ENCODE measurements at regions not wholly inside any gene's neighbourhood (a gene's known extent, or its start where the extent isn't known, plus 50 kb on each side); places are given as distances from the start of the nearest gene placed in this dataset.
"Not testable (repeated sequence)": the region's sequence is repeated elsewhere in the genome, so short reads cannot be mapped to it uniquely, and the experiment has no call there.

DNA sequence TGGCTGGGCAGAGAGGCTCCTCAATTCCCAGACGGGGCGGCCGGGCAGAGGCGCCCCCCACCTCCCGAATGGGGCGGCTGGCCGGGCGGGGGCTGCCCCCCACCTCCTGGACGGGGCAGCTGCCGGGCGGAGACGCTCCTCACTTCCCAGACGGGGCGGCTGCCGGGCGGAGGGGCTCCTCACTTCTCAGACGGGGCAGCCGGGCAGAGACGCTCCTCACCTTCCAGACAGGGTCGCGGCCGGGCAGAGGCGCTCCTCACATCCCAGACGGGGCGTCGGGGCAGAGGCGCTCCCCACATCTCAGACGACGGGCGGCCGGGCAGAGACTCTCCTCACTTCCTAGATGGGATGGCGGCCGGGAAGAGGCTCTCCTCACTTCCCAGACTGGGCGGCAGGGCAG is 214.1 kb downstream of the SOX2 start:
- FAIRE-seq = not testable (repeated sequence)

DNA sequence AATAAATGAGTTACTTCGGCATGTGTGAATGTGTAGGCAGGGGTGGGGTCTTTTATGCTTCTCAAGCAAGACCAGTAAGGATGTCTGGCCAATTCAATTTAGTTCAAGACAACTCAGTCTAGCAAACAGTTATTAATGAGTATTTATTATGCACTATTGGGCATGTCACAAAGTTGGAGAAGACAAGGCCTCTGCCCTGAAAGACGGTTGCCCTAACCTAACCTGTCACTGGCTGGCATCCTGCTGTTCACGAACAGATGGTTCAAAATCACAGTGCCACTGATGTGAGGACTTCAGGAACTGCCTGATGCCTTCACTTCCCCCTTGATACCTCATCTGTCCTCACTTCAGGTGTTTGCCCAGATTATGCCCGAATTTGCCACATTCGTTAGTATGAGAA is 217.8 kb downstream of the SOX2 start:
- no peak for FAIRE-seq

DNA sequence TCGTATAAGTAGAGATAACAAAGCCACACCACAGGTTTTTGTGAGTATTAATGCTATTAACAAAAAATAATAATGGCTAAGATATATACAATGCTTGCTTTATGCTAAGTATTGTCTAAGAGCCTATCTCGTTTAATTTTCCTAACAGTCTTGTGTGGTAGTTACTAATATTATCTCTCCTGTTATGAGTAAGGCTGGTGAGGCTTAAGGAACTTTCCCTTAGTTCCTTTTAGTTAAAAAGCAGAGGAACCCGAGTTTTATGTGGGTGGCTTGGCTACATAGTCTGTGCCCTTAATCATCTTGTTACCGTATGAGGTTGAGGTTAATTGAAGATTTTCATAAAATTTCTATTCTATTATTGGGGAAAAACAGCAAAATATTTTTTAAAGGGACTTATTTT is 218.4 kb downstream of the SOX2 start:
- no peak for FAIRE-seq

DNA sequence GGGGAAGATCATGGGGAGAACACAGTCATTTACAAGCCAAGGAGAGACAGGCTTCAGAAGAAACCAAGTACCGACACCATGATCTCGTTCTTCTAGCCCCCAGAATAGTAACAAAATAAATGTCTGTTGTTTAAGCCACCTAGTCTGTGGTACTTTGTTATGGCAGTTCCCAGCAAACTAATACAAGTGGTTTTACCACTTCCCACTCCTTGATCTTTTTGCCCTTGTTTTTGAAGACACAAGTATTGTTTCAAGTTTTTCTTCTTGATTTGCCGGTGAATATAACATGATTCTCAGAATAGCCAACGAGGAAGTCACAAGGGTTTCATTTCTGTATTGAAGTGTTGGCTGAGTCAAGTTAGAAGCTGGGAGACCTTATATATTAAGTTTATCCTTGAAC is 220.3 kb downstream of the SOX2 start:
- FAIRE-seq = no peak

GRCh38 chr3:181933052-181933618 is 221.4 kb downstream of the SOX2 start:
- no peak for FAIRE-seq

- no peak for FAIRE-seq
Measured at GRCh38 chr3:181935915-181936314, 224.2 kb downstream of the SOX2 start.

- no peak for FAIRE-seq
Measured at GRCh38 chr3:181936774-181937173, 225.0 kb downstream of the SOX2 start.

DNA sequence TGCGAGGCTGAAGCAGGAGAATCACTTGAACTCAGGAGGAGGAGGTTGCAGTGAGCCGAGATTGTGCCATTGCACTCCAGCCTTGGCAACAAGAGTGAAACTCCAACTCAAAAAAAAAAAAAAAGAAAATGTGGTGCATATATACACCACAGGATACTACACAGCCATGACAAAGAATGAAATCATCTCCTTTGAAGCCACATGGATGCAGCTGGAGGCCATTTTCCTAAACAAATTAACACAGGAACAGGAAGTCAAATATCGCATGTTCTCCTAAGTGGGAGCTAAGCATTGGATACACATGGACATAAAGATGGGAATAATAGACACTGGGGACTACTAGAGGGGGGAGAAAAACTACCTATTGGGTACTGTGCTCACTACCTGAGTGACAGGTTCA is 226.9 kb downstream of the SOX2 start:
- not testable (repeated sequence) for FAIRE-seq

DNA sequence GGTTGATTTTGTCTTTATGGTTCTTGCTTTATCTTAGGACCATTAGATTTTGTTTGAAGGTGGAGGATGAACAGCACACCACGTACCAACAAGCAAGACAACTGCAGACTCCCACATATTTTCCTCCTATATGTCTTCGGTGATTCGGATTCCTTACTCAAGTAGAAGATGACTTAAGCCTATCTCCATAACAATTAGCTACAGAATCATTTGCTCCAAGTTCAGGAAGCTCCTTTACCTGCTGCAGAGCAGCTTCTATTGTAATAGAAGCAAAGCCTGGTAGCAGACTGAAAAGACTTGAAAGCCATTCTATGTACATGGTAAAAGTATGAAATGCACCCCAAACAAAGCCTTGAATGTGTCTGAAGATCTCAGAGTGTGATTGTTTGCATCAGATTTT is 229.0 kb downstream of the SOX2 start:
- no peak for FAIRE-seq

- no peak for FAIRE-seq
Measured at GRCh38 chr3:181941250-181941649, 229.5 kb downstream of the SOX2 start.

DNA sequence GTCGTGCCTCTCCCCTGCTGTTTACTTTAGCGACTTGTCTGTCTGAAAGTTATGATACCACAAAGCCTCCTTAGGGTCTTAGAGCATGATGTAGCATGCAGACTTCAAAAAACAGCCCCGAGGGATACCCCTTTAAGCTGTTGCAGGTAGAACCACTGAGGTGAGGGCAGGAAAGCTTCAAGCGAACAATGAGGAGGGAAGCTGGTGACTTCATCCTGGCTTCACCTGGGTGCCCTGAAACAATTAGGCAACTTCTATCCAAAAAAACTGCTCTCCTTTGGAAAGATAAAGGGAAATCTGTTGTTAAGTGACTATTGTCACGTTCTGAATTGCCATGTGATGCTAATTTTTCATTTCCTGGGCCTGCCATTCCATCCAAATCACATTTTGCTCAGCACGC is 231.6 kb downstream of the SOX2 start:
- no peak for FAIRE-seq

- no peak for FAIRE-seq
Measured at GRCh38 chr3:181947606-181948005, 235.9 kb downstream of the SOX2 start.

GRCh38 chr3:181948286-181948685 is 236.6 kb downstream of the SOX2 start:
- no peak for FAIRE-seq

DNA sequence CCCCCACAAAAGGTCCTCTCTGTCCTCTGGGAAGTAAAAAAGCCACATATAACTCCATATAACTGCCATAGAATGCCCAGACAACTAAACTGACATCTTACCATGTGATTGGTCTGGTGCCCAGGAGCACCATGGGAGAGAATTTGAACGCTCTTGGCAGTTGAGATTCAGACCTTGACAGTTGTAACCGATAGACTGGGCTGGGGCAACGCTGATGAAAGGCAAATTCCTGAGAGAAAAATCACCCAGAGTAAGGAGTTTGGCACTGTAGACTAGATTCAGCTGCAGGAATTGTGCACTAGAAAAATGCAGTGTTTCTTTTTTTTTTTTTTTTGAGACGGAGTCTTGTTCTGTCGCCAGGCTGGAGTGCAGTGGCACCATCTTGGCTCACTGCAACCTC is 240.5 kb downstream of the SOX2 start:
- FAIRE-seq = no peak

DNA sequence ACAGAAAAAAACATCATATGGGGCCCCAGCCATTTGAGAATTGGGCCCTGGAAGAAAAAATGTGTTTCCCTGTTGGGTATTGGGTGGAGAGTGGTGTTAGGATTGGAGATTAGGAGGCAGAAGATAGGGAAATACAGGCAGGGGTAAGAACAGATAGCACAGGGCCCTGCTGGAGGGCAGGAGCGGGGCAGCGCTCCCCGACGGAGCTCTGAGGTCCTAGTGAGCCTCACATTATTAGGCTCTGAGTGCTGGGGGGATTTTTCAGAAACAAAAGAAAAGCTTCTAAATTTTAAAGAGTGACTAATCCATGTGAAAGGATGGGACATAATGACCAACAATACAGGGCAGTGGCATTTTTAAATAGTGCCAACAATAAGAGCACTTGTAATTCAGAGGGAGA is 241.2 kb downstream of the SOX2 start:
- no peak for FAIRE-seq

GRCh38 chr3:181955566-181955965 is 243.8 kb downstream of the SOX2 start:
- FAIRE-seq = no peak

DNA sequence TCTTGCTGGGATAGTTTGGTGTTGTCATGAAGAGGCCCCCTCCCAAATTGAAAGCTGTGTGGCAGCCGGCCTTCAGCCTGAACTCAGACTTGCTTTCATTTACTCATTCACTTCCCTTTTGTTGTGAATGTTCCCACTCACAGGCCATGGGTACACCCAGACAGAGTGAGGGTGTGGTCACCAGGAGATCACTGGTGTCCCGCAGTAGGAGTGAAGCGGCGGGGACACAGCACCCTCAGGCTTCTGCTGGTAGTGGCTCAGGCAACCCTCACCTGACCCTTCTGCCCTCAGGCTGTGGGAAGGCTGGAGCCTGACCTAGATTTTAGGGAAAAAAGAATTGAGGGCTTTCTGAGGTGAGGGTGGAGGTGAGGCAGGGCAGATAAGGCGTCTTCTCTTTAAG is 244.4 kb downstream of the SOX2 start:
- FAIRE-seq = no peak

DNA sequence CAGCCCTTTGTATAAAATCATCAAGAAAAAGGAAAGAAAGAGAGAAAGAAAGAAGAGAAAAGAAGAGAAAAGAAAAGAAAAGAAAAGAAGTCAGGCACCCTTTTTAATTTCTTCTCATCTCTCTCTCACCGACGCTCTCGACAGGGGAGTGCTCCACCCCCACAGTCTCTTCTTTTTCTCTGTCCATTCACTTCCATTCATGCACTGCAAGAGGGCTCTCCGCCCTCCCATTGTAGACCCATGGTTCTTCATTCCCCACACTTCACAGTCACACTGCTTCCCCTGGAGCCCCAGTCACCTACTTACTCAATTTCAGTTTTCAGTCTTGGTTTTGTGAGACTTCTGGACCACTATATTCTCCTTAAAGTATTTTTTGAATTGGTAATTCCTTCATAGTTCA is 254.7 kb downstream of the SOX2 start:
- no peak for FAIRE-seq

- FAIRE-seq = no peak
Measured at GRCh38 chr3:181969925-181970324, 258.2 kb downstream of the SOX2 start.

DNA sequence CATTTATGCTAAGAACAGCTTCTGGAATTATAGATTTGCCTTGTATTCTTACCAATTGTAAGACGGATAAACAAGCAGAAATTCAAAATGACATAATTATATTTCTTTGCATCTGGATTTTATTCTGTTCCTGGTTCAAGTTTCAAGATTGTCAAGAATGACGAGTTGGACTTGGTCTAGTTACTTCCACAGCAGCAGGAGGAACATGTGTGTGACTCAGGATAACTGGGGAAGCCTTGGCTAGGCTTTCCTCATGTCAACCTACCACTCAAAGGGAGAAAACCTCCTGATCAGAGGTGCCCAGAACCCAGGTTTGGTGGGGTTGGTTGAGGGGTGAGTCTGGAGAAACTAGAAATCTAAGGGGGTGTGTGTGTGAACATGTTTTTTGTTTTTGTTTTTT is 259.7 kb downstream of the SOX2 start:
- no peak for FAIRE-seq

DNA sequence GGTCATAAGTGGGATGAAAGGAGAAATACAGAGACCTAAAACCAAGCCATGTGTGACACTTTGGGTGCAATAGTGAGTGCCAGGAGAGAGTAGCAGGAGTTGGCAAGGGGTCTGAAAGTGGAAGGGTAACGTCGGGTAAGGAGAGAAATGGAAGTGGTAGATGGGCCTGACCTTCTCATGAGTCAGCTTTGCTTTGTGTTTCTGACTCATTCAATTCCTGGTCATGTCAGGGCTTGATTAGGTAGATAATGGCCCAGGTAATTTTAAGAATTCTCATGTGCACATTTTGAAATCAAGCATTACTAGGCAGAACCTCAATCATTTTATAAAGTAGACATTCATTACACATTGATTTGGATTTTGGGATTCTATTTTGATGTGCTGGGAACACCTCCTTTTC is 262.5 kb downstream of the SOX2 start:
- no peak for FAIRE-seq

DNA sequence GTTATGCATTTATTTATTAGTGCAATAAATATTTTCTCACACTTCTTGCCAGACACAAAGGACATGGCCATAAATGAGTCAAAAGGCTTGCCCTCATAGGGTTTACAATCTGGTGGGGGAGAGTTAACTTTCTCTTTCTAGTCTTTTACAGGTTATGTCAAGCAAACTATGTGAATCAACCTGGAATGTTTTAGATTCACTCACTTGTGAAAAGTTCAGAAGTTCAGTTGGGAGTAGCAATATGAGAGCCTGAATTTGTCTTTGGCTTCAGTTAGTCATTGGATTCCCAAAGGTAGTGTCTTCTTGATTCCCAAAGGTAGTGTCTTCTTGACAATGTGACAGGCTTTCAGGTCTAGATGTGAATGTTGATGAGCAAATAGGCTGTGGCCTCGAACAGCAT is 264.8 kb downstream of the SOX2 start:
- no peak for FAIRE-seq

- no peak for FAIRE-seq
Measured at GRCh38 chr3:181985386-181985785, 273.7 kb downstream of the SOX2 start.

DNA sequence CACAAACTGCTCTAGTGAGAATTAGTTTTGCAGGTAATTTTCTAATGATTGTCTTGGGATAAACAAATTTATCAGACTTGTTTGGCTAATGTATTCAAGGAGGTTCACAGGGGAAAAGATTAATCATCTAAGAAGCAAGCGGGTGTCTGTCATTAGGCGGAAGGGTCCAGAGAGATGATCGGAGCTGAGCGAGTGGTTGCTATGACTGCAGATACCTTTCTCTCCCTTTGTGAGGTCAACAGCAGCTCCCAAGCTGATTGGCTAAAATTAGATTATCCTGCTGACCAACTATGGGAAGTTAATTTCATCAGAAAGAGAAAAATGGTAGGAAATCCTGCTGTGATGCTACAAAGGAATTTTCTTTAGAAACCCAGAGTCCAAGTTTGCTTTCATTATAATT is 276.0 kb downstream of the SOX2 start:
- FAIRE-seq = no peak

- no peak for FAIRE-seq
Measured at GRCh38 chr3:181998828-181999227, 287.1 kb downstream of the SOX2 start.

- no peak for FAIRE-seq
Measured at GRCh38 chr3:181999314-181999713, 287.6 kb downstream of the SOX2 start.
